ENCODE measurements at regions not wholly inside any gene's neighbourhood (a gene's known extent, or its start where the extent isn't known, plus 50 kb on each side); places are given as distances from the start of the nearest gene placed in this dataset.

GRCh38 chr2:6459138-6459537 lies 406.6 kb downstream of the CMPK2 start:
- Histone ChIP-seq H3K4me3 (ENCODE audit: control extremely low read depth in 1 of 5, extremely low read depth in 1 of 5, insufficient read depth in 1 of 5, low read depth in 2 of 5, low read length in 4 of 5) (no peak overlapping the region), H4K20me1 (ENCODE audit: control insufficient read depth, insufficient read depth, low read length, poor library complexity, severe bottlenecking) (no peaks in the 10 kb centered on the region), H3K36me3 (replicated peaks in 1 of 2; ENCODE audit: control extremely low read depth in 1 of 2, control insufficient read depth in 1 of 2, extremely low read depth in 1 of 2, insufficient read depth in 2 of 2, low read length in 1 of 2) (no peaks in the 10 kb centered on the region), H3K79me2 (ENCODE audit: control insufficient read depth, insufficient read depth, low read length) (no peaks in the 10 kb centered on the region), H3K4me2 (replicated peaks; ENCODE audit: low read depth, low read length, poor library complexity, severe bottlenecking) (no peak overlapping the region), H3K27ac (ENCODE audit: low read length in 2 of 2) (no peak overlapping the region), H3K9me3 (ENCODE audit: control extremely low read depth in 1 of 3, control insufficient read depth in 2 of 3, insufficient read depth in 1 of 3, low read length in 2 of 3) (peaks cover 0 to 20% (median 0%) of the 10 kb centered on the region in 3 donors), H3K4me1 (ENCODE audit: control insufficient read depth in 2 of 2, insufficient read depth in 2 of 2, low read length in 2 of 2) (no peaks in the 10 kb centered on the region), H3K27me3 (replicated peaks in 1 of 4; ENCODE audit: control extremely low read depth in 1 of 4, control insufficient read depth in 3 of 4, insufficient read depth in 4 of 4, low read length in 3 of 4) (no peaks in the 10 kb centered on the region), H3K9ac (ENCODE audit: low read length) (no peak overlapping the region), H2AFZ (ENCODE audit: insufficient read depth, low read depth, low read length, poor library complexity, severe bottlenecking) (no peak overlapping the region)
- ChIA-PET CTCF (no interaction called here), POLR2A (no interaction called here)
- Mint-ChIP-seq H3K9me3 (ENCODE audit: insufficient read depth) (peaks cover 8% of the 10 kb centered on the region), H3K27me3 (no peaks in the 10 kb centered on the region), H3K4me1 (no peaks in the 10 kb centered on the region), H3K4me3 (no peak overlapping the region), H3K27ac (no peak overlapping the region)
- intact Hi-C loops (cut with micrococcal nuclease), result no loop called here
- TF ChIP-seq EZH2 (IDR thresholded peaks at IDR 0.05; ENCODE audit: borderline replicate concordance, insufficient read depth, low read depth, low read length, poor library complexity, severe bottlenecking), result no peak
- TF ChIP-seq, protein P1, sequence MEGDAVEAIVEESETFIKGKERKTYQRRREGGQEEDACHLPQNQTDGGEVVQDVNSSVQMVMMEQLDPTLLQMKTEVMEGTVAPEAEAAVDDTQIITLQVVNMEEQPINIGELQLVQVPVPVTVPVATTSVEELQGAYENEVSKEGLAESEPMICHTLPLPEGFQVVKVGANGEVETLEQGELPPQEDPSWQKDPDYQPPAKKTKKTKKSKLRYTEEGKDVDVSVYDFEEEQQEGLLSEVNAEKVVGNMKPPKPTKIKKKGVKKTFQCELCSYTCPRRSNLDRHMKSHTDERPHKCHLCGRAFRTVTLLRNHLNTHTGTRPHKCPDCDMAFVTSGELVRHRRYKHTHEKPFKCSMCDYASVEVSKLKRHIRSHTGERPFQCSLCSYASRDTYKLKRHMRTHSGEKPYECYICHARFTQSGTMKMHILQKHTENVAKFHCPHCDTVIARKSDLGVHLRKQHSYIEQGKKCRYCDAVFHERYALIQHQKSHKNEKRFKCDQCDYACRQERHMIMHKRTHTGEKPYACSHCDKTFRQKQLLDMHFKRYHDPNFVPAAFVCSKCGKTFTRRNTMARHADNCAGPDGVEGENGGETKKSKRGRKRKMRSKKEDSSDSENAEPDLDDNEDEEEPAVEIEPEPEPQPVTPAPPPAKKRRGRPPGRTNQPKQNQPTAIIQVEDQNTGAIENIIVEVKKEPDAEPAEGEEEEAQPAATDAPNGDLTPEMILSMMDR (IDR thresholded peaks at IDR 0.05), result no peak
- DNase-seq (no peak), ATAC-seq (ENCODE audit: low read depth) (no peak)
- 94% methylated on average over 13 of the region's 13 CpGs for WGBS (ENCODE audit: insufficient coverage)

- Mint-ChIP-seq H3K27me3 (peaks cover 9% of the 10 kb centered on the region), H3K27ac (no peak overlapping the region), H3K9me3 (ENCODE audit: insufficient read depth) (peaks cover 6% of the 10 kb centered on the region), H3K4me3 (no peak overlapping the region), H3K4me1 (no peaks in the 10 kb centered on the region)
- Histone ChIP-seq H3K9me3 (ENCODE audit: control extremely low read depth in 1 of 3, control insufficient read depth in 2 of 3, insufficient read depth in 1 of 3, low read length in 2 of 3) (peaks cover 0 to 2% (median 0%) of the 10 kb centered on the region in 3 donors), H3K4me3 (ENCODE audit: control extremely low read depth in 1 of 5, extremely low read depth in 1 of 5, insufficient read depth in 1 of 5, low read depth in 2 of 5, low read length in 4 of 5) (no peak overlapping the region), H3K4me2 (replicated peaks; ENCODE audit: low read depth, low read length, poor library complexity, severe bottlenecking) (no peak overlapping the region), H3K79me2 (ENCODE audit: control insufficient read depth, insufficient read depth, low read length) (no peaks in the 10 kb centered on the region), H3K27ac (ENCODE audit: low read length in 2 of 2) (no peak overlapping the region), H4K20me1 (ENCODE audit: control insufficient read depth, insufficient read depth, low read length, poor library complexity, severe bottlenecking) (no peaks in the 10 kb centered on the region), H3K36me3 (replicated peaks in 1 of 2; ENCODE audit: control extremely low read depth in 1 of 2, control insufficient read depth in 1 of 2, extremely low read depth in 1 of 2, insufficient read depth in 2 of 2, low read length in 1 of 2) (no peaks in the 10 kb centered on the region), H3K27me3 (replicated peaks in 1 of 4; ENCODE audit: control extremely low read depth in 1 of 4, control insufficient read depth in 3 of 4, insufficient read depth in 4 of 4, low read length in 3 of 4) (no peaks in the 10 kb centered on the region), H2AFZ (ENCODE audit: insufficient read depth, low read depth, low read length, poor library complexity, severe bottlenecking) (no peak overlapping the region), H3K9ac (ENCODE audit: low read length) (no peak overlapping the region), H3K4me1 (ENCODE audit: control insufficient read depth in 2 of 2, insufficient read depth in 2 of 2, low read length in 2 of 2) (no peaks in the 10 kb centered on the region)
- ChIA-PET POLR2A (no interaction called here), CTCF (interaction anchor here (0.7 kb wide), 1 partner anchor 1471 kb away, joined by 3 read pairs; no protein-coding TSS in a partner anchor)
- DNase-seq (no peak), ATAC-seq (ENCODE audit: low read depth) (no peak)
- no CpG with 5 or more reads among the region's 1 CpG for WGBS (ENCODE audit: insufficient coverage)
- intact Hi-C loops (cut with micrococcal nuclease), result no loop called here
- TF ChIP-seq EZH2 (IDR thresholded peaks at IDR 0.05; ENCODE audit: borderline replicate concordance, insufficient read depth, low read depth, low read length, poor library complexity, severe bottlenecking), result no peak
- TF ChIP-seq, protein P1 (IDR thresholded peaks at IDR 0.05), result no peak
These were observed 395.2 kb downstream of the CMPK2 start for GRCh38 chr2:6470518-6470917.

Data from B cell (primary cell).